ENCODE measurements at regions not wholly inside any gene's neighbourhood (a gene's known extent, or its start where the extent isn't known, plus 50 kb on each side); places are given as distances from the start of the nearest gene placed in this dataset.

GRCh38 chr12:63415357-63415756 is 252.9 kb downstream of the DPY19L2 start:
- Histone ChIP-seq H3K27ac (ENCODE audit: low read depth, low read length, severe bottlenecking) (no peak overlapping the region), H3K36me3 (ENCODE audit: control insufficient read depth, insufficient read depth, low read length) (no peaks in the 10 kb centered on the region), H3K9me3 (ENCODE audit: control insufficient read depth, low read length) (no peaks in the 10 kb centered on the region), H3K4me1 (ENCODE audit: control insufficient read depth, insufficient read depth, low read length, poor library complexity, severe bottlenecking) (peaks cover 1% of the 10 kb centered on the region), H3K4me3 (ENCODE audit: extremely low read depth, insufficient read depth, low read length, poor library complexity, severe bottlenecking) (no peak overlapping the region)
- WGBS, 2 experiments (ENCODE audit: insufficient coverage in 2 of 2), result 95 to 98% methylated on average over 12 of the region's 13 CpGs

- H3K4me1 ChIP-seq (ENCODE audit: control insufficient read depth, insufficient read depth, low read length, poor library complexity, severe bottlenecking), result peaks cover 12% of the 10 kb centered on the region
- 25 to 50% methylated on average over 1 of the region's 1 CpG for WGBS, 2 experiments (ENCODE audit: insufficient coverage in 2 of 2)
- no peaks in the 10 kb centered on the region for H3K36me3 ChIP-seq (ENCODE audit: control insufficient read depth, insufficient read depth, low read length)
- H3K9me3 ChIP-seq (ENCODE audit: control insufficient read depth, low read length), result peaks cover 4% of the 10 kb centered on the region
- peak overlapping the region; percentile 47 for H3K27ac ChIP-seq (ENCODE audit: low read depth, low read length, severe bottlenecking)
- H3K4me3 ChIP-seq (ENCODE audit: extremely low read depth, insufficient read depth, low read length, poor library complexity, severe bottlenecking), result no peak overlapping the region
Observed at GRCh38 chr12:63410197-63410596, 258.1 kb downstream of the DPY19L2 start.

- WGBS, 2 experiments (ENCODE audit: insufficient coverage in 2 of 2), result 88 to 100% methylated on average over 1 of the region's 2 CpGs
- Histone ChIP-seq H3K27ac (ENCODE audit: low read depth, low read length, severe bottlenecking) (no peak overlapping the region), H3K4me1 (ENCODE audit: control insufficient read depth, insufficient read depth, low read length, poor library complexity, severe bottlenecking) (peaks cover 12% of the 10 kb centered on the region), H3K36me3 (ENCODE audit: control insufficient read depth, insufficient read depth, low read length) (no peaks in the 10 kb centered on the region), H3K4me3 (ENCODE audit: extremely low read depth, insufficient read depth, low read length, poor library complexity, severe bottlenecking) (no peak overlapping the region), H3K9me3 (ENCODE audit: control insufficient read depth, low read length) (peaks cover 4% of the 10 kb centered on the region)
Observed at GRCh38 chr12:63406781-63407180, 255.8 kb upstream of the AVPR1A start.

GRCh38 chr12:63404611-63405010 is 253.6 kb upstream of the AVPR1A start:
- Histone ChIP-seq H3K27ac (ENCODE audit: low read depth, low read length, severe bottlenecking) (no peak overlapping the region), H3K4me3 (ENCODE audit: extremely low read depth, insufficient read depth, low read length, poor library complexity, severe bottlenecking) (no peak overlapping the region), H3K4me1 (ENCODE audit: control insufficient read depth, insufficient read depth, low read length, poor library complexity, severe bottlenecking) (peaks cover 5% of the 10 kb centered on the region), H3K36me3 (ENCODE audit: control insufficient read depth, insufficient read depth, low read length) (no peaks in the 10 kb centered on the region), H3K9me3 (ENCODE audit: control insufficient read depth, low read length) (peaks cover 4% of the 10 kb centered on the region)
- no CpG with 5 or more reads among the region's 1 CpG for whole genome bisulfite sequencing, 2 experiments (ENCODE audit: insufficient coverage in 2 of 2)

GRCh38 chr12:63403256-63403655 is 252.3 kb upstream of the AVPR1A start:
- H3K27ac ChIP-seq (ENCODE audit: low read depth, low read length, severe bottlenecking), result no peak overlapping the region
- H3K36me3 ChIP-seq (ENCODE audit: control insufficient read depth, insufficient read depth, low read length), result no peaks in the 10 kb centered on the region
- no peaks in the 10 kb centered on the region for H3K4me1 ChIP-seq (ENCODE audit: control insufficient read depth, insufficient read depth, low read length, poor library complexity, severe bottlenecking)
- WGBS, 2 experiments (ENCODE audit: insufficient coverage in 2 of 2), result no CpG with 5 or more reads among the region's 1 CpG
- no peak overlapping the region for H3K4me3 ChIP-seq (ENCODE audit: extremely low read depth, insufficient read depth, low read length, poor library complexity, severe bottlenecking)
- H3K9me3 ChIP-seq (ENCODE audit: control insufficient read depth, low read length), result peaks cover 4% of the 10 kb centered on the region

- 88 to 100% methylated on average over 2 of the region's 3 CpGs for WGBS, 2 experiments (ENCODE audit: insufficient coverage in 2 of 2)
- Histone ChIP-seq H3K4me3 (ENCODE audit: extremely low read depth, insufficient read depth, low read length, poor library complexity, severe bottlenecking) (no peak overlapping the region), H3K9me3 (ENCODE audit: control insufficient read depth, low read length) (no peaks in the 10 kb centered on the region), H3K27ac (ENCODE audit: low read depth, low read length, severe bottlenecking) (no peak overlapping the region), H3K4me1 (ENCODE audit: control insufficient read depth, insufficient read depth, low read length, poor library complexity, severe bottlenecking) (no peaks in the 10 kb centered on the region), H3K36me3 (ENCODE audit: control insufficient read depth, insufficient read depth, low read length) (no peaks in the 10 kb centered on the region)
Observed at GRCh38 chr12:63400718-63401117, 249.7 kb upstream of the AVPR1A start.

- no peaks in the 10 kb centered on the region for H3K36me3 ChIP-seq (ENCODE audit: control insufficient read depth, insufficient read depth, low read length)
- 92 to 96% methylated on average over 2 of the region's 2 CpGs for WGBS, 2 experiments (ENCODE audit: insufficient coverage in 2 of 2)
- no peak overlapping the region for H3K4me3 ChIP-seq (ENCODE audit: extremely low read depth, insufficient read depth, low read length, poor library complexity, severe bottlenecking)
- no peak overlapping the region for H3K27ac ChIP-seq (ENCODE audit: low read depth, low read length, severe bottlenecking)
- H3K4me1 ChIP-seq (ENCODE audit: control insufficient read depth, insufficient read depth, low read length, poor library complexity, severe bottlenecking), result no peaks in the 10 kb centered on the region
- no peaks in the 10 kb centered on the region for H3K9me3 ChIP-seq (ENCODE audit: control insufficient read depth, low read length)
Observed at GRCh38 chr12:63400318-63400717, 249.3 kb upstream of the AVPR1A start.

GRCh38 chr12:63397807-63398206 is 246.8 kb upstream of the AVPR1A start:
- 91 to 93% methylated on average over 2 to 4 of the region's 4 CpGs for WGBS, 2 experiments (ENCODE audit: insufficient coverage in 2 of 2)
- Histone ChIP-seq H3K4me3 (ENCODE audit: extremely low read depth, insufficient read depth, low read length, poor library complexity, severe bottlenecking) (no peak overlapping the region), H3K36me3 (ENCODE audit: control insufficient read depth, insufficient read depth, low read length) (no peaks in the 10 kb centered on the region), H3K4me1 (ENCODE audit: control insufficient read depth, insufficient read depth, low read length, poor library complexity, severe bottlenecking) (no peaks in the 10 kb centered on the region), H3K9me3 (ENCODE audit: control insufficient read depth, low read length) (no peaks in the 10 kb centered on the region), H3K27ac (ENCODE audit: low read depth, low read length, severe bottlenecking) (no peak overlapping the region)

- Histone ChIP-seq H3K9me3 (ENCODE audit: control insufficient read depth, low read length) (no peaks in the 10 kb centered on the region), H3K27ac (ENCODE audit: low read depth, low read length, severe bottlenecking) (no peak overlapping the region), H3K4me1 (ENCODE audit: control insufficient read depth, insufficient read depth, low read length, poor library complexity, severe bottlenecking) (no peaks in the 10 kb centered on the region), H3K36me3 (ENCODE audit: control insufficient read depth, insufficient read depth, low read length) (no peaks in the 10 kb centered on the region), H3K4me3 (ENCODE audit: extremely low read depth, insufficient read depth, low read length, poor library complexity, severe bottlenecking) (no peak overlapping the region)
- WGBS, 2 experiments (ENCODE audit: insufficient coverage in 2 of 2), result 100% methylated on average over 3 of the region's 3 CpGs; no CpG with 5 or more reads in 1 of the 2 experiments
Observed at GRCh38 chr12:63396135-63396534, 245.1 kb upstream of the AVPR1A start.

- Histone ChIP-seq H3K4me1 (ENCODE audit: control insufficient read depth, insufficient read depth, low read length, poor library complexity, severe bottlenecking) (peaks cover 4% of the 10 kb centered on the region), H3K9me3 (ENCODE audit: control insufficient read depth, low read length) (no peaks in the 10 kb centered on the region), H3K36me3 (ENCODE audit: control insufficient read depth, insufficient read depth, low read length) (no peaks in the 10 kb centered on the region), H3K27ac (ENCODE audit: low read depth, low read length, severe bottlenecking) (no peak overlapping the region), H3K4me3 (ENCODE audit: extremely low read depth, insufficient read depth, low read length, poor library complexity, severe bottlenecking) (no peak overlapping the region)
- 67 to 100% methylated on average over 2 to 3 of the region's 4 CpGs for WGBS, 2 experiments (ENCODE audit: insufficient coverage in 2 of 2)
Observed at GRCh38 chr12:63394983-63395382, 244.0 kb upstream of the AVPR1A start.

GRCh38 chr12:63394349-63394748 is 243.3 kb upstream of the AVPR1A start:
- WGBS, 2 experiments (ENCODE audit: insufficient coverage in 2 of 2), result 84 to 100% methylated on average over 3 of the region's 4 CpGs
- Histone ChIP-seq H3K36me3 (ENCODE audit: control insufficient read depth, insufficient read depth, low read length) (no peaks in the 10 kb centered on the region), H3K4me1 (ENCODE audit: control insufficient read depth, insufficient read depth, low read length, poor library complexity, severe bottlenecking) (peaks cover 7% of the 10 kb centered on the region), H3K4me3 (ENCODE audit: extremely low read depth, insufficient read depth, low read length, poor library complexity, severe bottlenecking) (no peak overlapping the region), H3K9me3 (ENCODE audit: control insufficient read depth, low read length) (no peaks in the 10 kb centered on the region), H3K27ac (ENCODE audit: low read depth, low read length, severe bottlenecking) (no peak overlapping the region)
